ENCODE measurements at regions not wholly inside any gene's neighbourhood (a gene's known extent, or its start where the extent isn't known, plus 50 kb on each side); places are given as distances from the start of the nearest gene placed in this dataset.
"Not testable (repeated sequence)": the region's sequence is repeated elsewhere in the genome, so short reads cannot be mapped to it uniquely, and the experiment has no call there.

GRCh38 chr21:9822093-9822820 is 699.1 kb upstream of the TPTE start:
- H3K27ac Mint-ChIP-seq; H3K4me3 ChIP-seq (ENCODE audit: low read length); CTCF ChIA-PET; H3K27ac ChIP-seq (ENCODE audit: low read depth, low read length); H3K27me3 ChIP-seq (ENCODE audit: control insufficient read depth in 2 of 2, insufficient read depth in 2 of 2, low read length in 2 of 2); ATAC-seq; H3K36me3 ChIP-seq (ENCODE audit: control insufficient read depth in 2 of 3, insufficient read depth in 3 of 3, low read length in 3 of 3); H3K36me3 Mint-ChIP-seq; intact Hi-C loops (cut with micrococcal nuclease); POLR2A ChIA-PET; H3K27me3 Mint-ChIP-seq; H3K9me3 ChIP-seq (ENCODE audit: control insufficient read depth in 2 of 3, low read length in 3 of 3); H3K4me1 ChIP-seq (ENCODE audit: control insufficient read depth in 2 of 2, insufficient read depth in 2 of 2, low read length in 2 of 2); H3K4me3 Mint-ChIP-seq; H3K4me1 Mint-ChIP-seq; DNase-seq: not testable (repeated sequence)
- H3K9me3 Mint-ChIP-seq, result peaks cover 0 to 14% (median 4%) of the 10 kb centered on the region in 11 donors

- H3K27ac ChIP-seq (ENCODE audit: low read depth, low read length); H3K4me3 ChIP-seq (ENCODE audit: low read length); H3K4me3 Mint-ChIP-seq; CTCF ChIA-PET; H3K36me3 Mint-ChIP-seq; intact Hi-C loops (cut with micrococcal nuclease); POLR2A ChIA-PET; ATAC-seq; H3K4me1 ChIP-seq (ENCODE audit: control insufficient read depth in 2 of 2, insufficient read depth in 2 of 2, low read length in 2 of 2); H3K27me3 Mint-ChIP-seq; H3K27me3 ChIP-seq (ENCODE audit: control insufficient read depth in 2 of 2, insufficient read depth in 2 of 2, low read length in 2 of 2); H3K36me3 ChIP-seq (ENCODE audit: control insufficient read depth in 2 of 3, insufficient read depth in 3 of 3, low read length in 3 of 3); H3K9me3 ChIP-seq (ENCODE audit: control insufficient read depth in 2 of 3, low read length in 3 of 3); H3K4me1 Mint-ChIP-seq; H3K27ac Mint-ChIP-seq: not testable (repeated sequence)
- DNase-seq, result peak in 2 of 9 donors; percentile 11 to 28
- peaks cover 0 to 14% (median 4%) of the 10 kb centered on the region in 11 donors for H3K9me3 Mint-ChIP-seq
Observed at GRCh38 chr21:9823197-9824157, 697.9 kb upstream of the TPTE start.

- H3K36me3 Mint-ChIP-seq; H3K4me3 ChIP-seq (ENCODE audit: low read length); H3K36me3 ChIP-seq (ENCODE audit: control insufficient read depth in 2 of 3, insufficient read depth in 3 of 3, low read length in 3 of 3); H3K9me3 ChIP-seq (ENCODE audit: control insufficient read depth in 2 of 3, low read length in 3 of 3); H3K9me3 Mint-ChIP-seq; H3K27ac Mint-ChIP-seq; H3K27ac ChIP-seq (ENCODE audit: low read depth, low read length); DNase-seq; H3K27me3 ChIP-seq (ENCODE audit: control insufficient read depth in 2 of 2, insufficient read depth in 2 of 2, low read length in 2 of 2); intact Hi-C loops (cut with micrococcal nuclease); H3K4me3 Mint-ChIP-seq; H3K27me3 Mint-ChIP-seq; H3K4me1 Mint-ChIP-seq; POLR2A ChIA-PET; H3K4me1 ChIP-seq (ENCODE audit: control insufficient read depth in 2 of 2, insufficient read depth in 2 of 2, low read length in 2 of 2); ATAC-seq; CTCF ChIA-PET: not testable (repeated sequence)
Observed at GRCh38 chr21:9830801-9831200, 690.6 kb upstream of the TPTE start.

- H3K9me3 ChIP-seq (ENCODE audit: control insufficient read depth in 2 of 3, low read length in 3 of 3); H3K27me3 ChIP-seq (ENCODE audit: control insufficient read depth in 2 of 2, insufficient read depth in 2 of 2, low read length in 2 of 2); ATAC-seq; H3K27me3 Mint-ChIP-seq; intact Hi-C loops (cut with micrococcal nuclease); H3K4me1 ChIP-seq (ENCODE audit: control insufficient read depth in 2 of 2, insufficient read depth in 2 of 2, low read length in 2 of 2); H3K4me3 Mint-ChIP-seq; H3K36me3 ChIP-seq (ENCODE audit: control insufficient read depth in 2 of 3, insufficient read depth in 3 of 3, low read length in 3 of 3); H3K4me3 ChIP-seq (ENCODE audit: low read length); H3K4me1 Mint-ChIP-seq; H3K9me3 Mint-ChIP-seq; POLR2A ChIA-PET; H3K27ac ChIP-seq (ENCODE audit: low read depth, low read length); CTCF ChIA-PET; H3K36me3 Mint-ChIP-seq; DNase-seq; H3K27ac Mint-ChIP-seq: not testable (repeated sequence)
Observed at GRCh38 chr21:9832751-9833150, 688.6 kb upstream of the TPTE start.

- H3K36me3 ChIP-seq (ENCODE audit: control insufficient read depth in 2 of 3, insufficient read depth in 3 of 3, low read length in 3 of 3); DNase-seq; H3K4me1 ChIP-seq (ENCODE audit: control insufficient read depth in 2 of 2, insufficient read depth in 2 of 2, low read length in 2 of 2); intact Hi-C loops (cut with micrococcal nuclease); CTCF ChIA-PET; H3K27me3 Mint-ChIP-seq; H3K27ac ChIP-seq (ENCODE audit: low read depth, low read length); H3K27ac Mint-ChIP-seq; H3K4me1 Mint-ChIP-seq; ATAC-seq; POLR2A ChIA-PET; H3K36me3 Mint-ChIP-seq; H3K4me3 ChIP-seq (ENCODE audit: low read length); H3K27me3 ChIP-seq (ENCODE audit: control insufficient read depth in 2 of 2, insufficient read depth in 2 of 2, low read length in 2 of 2); H3K4me3 Mint-ChIP-seq: not testable (repeated sequence)
- H3K9me3 ChIP-seq (ENCODE audit: control insufficient read depth in 2 of 3, low read length in 3 of 3), result peaks cover 0 to 21% (median 0%) of the 10 kb centered on the region in 3 experiments
- H3K9me3 Mint-ChIP-seq, result peaks cover 8 to 39% (median 19%) of the 10 kb centered on the region in 11 donors
Observed at GRCh38 chr21:9836547-9836946, 684.8 kb upstream of the TPTE start.

GRCh38 chr21:9837001-9837400 is 684.4 kb upstream of the TPTE start:
- DNase-seq; H3K4me3 Mint-ChIP-seq; H3K27me3 Mint-ChIP-seq; H3K27me3 ChIP-seq (ENCODE audit: control insufficient read depth in 2 of 2, insufficient read depth in 2 of 2, low read length in 2 of 2); ATAC-seq; H3K4me3 ChIP-seq (ENCODE audit: low read length); intact Hi-C loops (cut with micrococcal nuclease); H3K27ac ChIP-seq (ENCODE audit: low read depth, low read length); H3K27ac Mint-ChIP-seq; H3K36me3 Mint-ChIP-seq; H3K36me3 ChIP-seq (ENCODE audit: control insufficient read depth in 2 of 3, insufficient read depth in 3 of 3, low read length in 3 of 3); H3K4me1 ChIP-seq (ENCODE audit: control insufficient read depth in 2 of 2, insufficient read depth in 2 of 2, low read length in 2 of 2); H3K4me1 Mint-ChIP-seq; POLR2A ChIA-PET; CTCF ChIA-PET: not testable (repeated sequence)
- peaks cover 0 to 21% (median 0%) of the 10 kb centered on the region in 3 experiments for H3K9me3 ChIP-seq (ENCODE audit: control insufficient read depth in 2 of 3, low read length in 3 of 3)
- H3K9me3 Mint-ChIP-seq, result peaks cover 9 to 39% (median 20%) of the 10 kb centered on the region in 11 donors
